IMR-90 (cell line): ENCODE measurements at regions not wholly inside any gene's neighbourhood (a gene's known extent, or its start where the extent isn't known, plus 50 kb on each side); places are given as distances from the start of the nearest gene placed in this dataset.
"Not testable (repeated sequence)": the region's sequence is repeated elsewhere in the genome, so short reads cannot be mapped to it uniquely, and the experiment has no call there.

Experiments used
- ATAC-seq: fragments of 200-7000 bp; cut with Tn5 transposase; 2 replicates; pipeline ENCODE4 v1.9.1; 2020; ENCODE audit warnings: low read depth, mild to moderate bottlenecking, moderate library complexity
- BruUV-seq: library from RNA; stranded (reverse); fragments of 400-500 nt; replicated peaks from 2 replicates; lab custom pipeline; 2021; lab: Mats Ljungman, UMichigan
- CTCF ChIA-PET: fragments of 300-600 bp; formaldehyde crosslinking; extraction: SDS; loops from one replicate; lab custom pipeline; 2021; ENCODE audit warnings: antibody characterized with exemption; lab: Yijun Ruan, JAX
- POLR2A ChIA-PET: fragments of 300-600 bp; sonication (Branson Sonifier 250); formaldehyde crosslinking; loops from one replicate; lab custom pipeline; 2022; ENCODE audit warnings: antibody characterized with exemption; ENCODE audit not compliant: unreplicated experiment; lab: Charles Lee
- DNase-seq: peaks from one replicate; pipeline ENCODE4 v3.0.0; 2013
- H2AFZ ChIP-seq: replicated peaks from 2 replicates; pipeline ENCODE3; 2013; ENCODE audit warnings: low read length, mild to moderate bottlenecking; ENCODE audit not compliant: poor library complexity
- H2AK5ac ChIP-seq: 2 replicates; pipeline ENCODE4 v1.6.1; 2013; ENCODE audit warnings: low read depth, low read length, inconsistent platforms
- H2AK9ac ChIP-seq: replicated peaks from 2 replicates; pipeline ENCODE3; 2013; ENCODE audit warnings: mild to moderate bottlenecking, low read depth, low read length, moderate library complexity; ENCODE audit not compliant: poor library complexity
- H2BK120ac ChIP-seq: 2 replicates; pipeline ENCODE4 v1.6.1; 2013; ENCODE audit warnings: low read depth, low read length, inconsistent platforms
- H2BK15ac ChIP-seq: 3 replicates; pipeline ENCODE4 v1.6.1; 2013; ENCODE audit warnings: low read depth, low read length, inconsistent platforms
- H2BK20ac ChIP-seq: 2 replicates; pipeline ENCODE4 v1.6.1; 2013; ENCODE audit warnings: low read depth, mild to moderate bottlenecking, inconsistent platforms, low read length, moderate library complexity
- H2BK5ac ChIP-seq: 2 replicates; pipeline ENCODE4 v1.6.1; 2013; ENCODE audit warnings: mild to moderate bottlenecking, low read depth, low read length, inconsistent platforms; ENCODE audit not compliant: poor library complexity, severe bottlenecking
- H3K14ac ChIP-seq: replicated peaks from 2 replicates; pipeline ENCODE4 v1.6.1; 2013; ENCODE audit warnings: low read depth, low read length, inconsistent platforms
- H3K18ac ChIP-seq: 2 replicates; pipeline ENCODE4 v1.6.1; 2013; ENCODE audit warnings: low read depth, low read length, control low read depth
- H3K23ac ChIP-seq: 2 replicates; pipeline ENCODE4 v1.6.1; 2013; ENCODE audit warnings: low read depth, low read length, inconsistent platforms
- H3K27ac ChIP-seq: 2 replicates; pipeline ENCODE4 v1.5.1; 2013; ENCODE audit warnings: mild to moderate bottlenecking, control low read depth, low read length; ENCODE audit not compliant: insufficient read depth
- H3K27me3 ChIP-seq: 2 replicates; pipeline ENCODE4 v1.6.1; 2013; ENCODE audit warnings: low read length; ENCODE audit not compliant: control insufficient read depth, insufficient read depth
- H3K36me3 ChIP-seq: 2 replicates; pipeline ENCODE4 v1.6.1; 2013; ENCODE audit warnings: low read length, mixed read lengths; ENCODE audit not compliant: control insufficient read depth, insufficient read depth
- H3K4ac ChIP-seq: 2 replicates; pipeline ENCODE4 v1.6.1; 2013; ENCODE audit warnings: low read depth, low read length, inconsistent platforms
- H3K4me1 ChIP-seq: 2 replicates; pipeline ENCODE4 v1.6.1; 2013; ENCODE audit warnings: low read length, mixed read lengths; ENCODE audit not compliant: control insufficient read depth, insufficient read depth
- H3K4me2 ChIP-seq: 2 replicates; pipeline ENCODE4 v1.6.1; 2013; ENCODE audit warnings: low read depth, mild to moderate bottlenecking, control low read depth, low read length, moderate library complexity
- H3K4me3 ChIP-seq: 2 replicates; pipeline ENCODE4 v1.5.1; 2013; ENCODE audit warnings: low read depth, mild to moderate bottlenecking, control low read depth, low read length, moderate library complexity; ENCODE audit not compliant: insufficient read depth
- H3K56ac ChIP-seq: 2 replicates; pipeline ENCODE4 v1.6.1; 2013; ENCODE audit warnings: low read length, inconsistent platforms; ENCODE audit not compliant: insufficient read depth; ENCODE audit errors: extremely low read depth
- H3K79me1 ChIP-seq, 2 experiments: 2 replicates each; pipeline ENCODE4 v1.6.1; 2013; ENCODE audit warnings: low read length in 2 of 2, inconsistent platforms in 1 of 2, low read depth in 1 of 2
- H3K9ac ChIP-seq: 2 replicates; pipeline ENCODE4 v1.6.1; 2013; ENCODE audit warnings: low read depth, low read length, control low read depth
- H3K9me1 ChIP-seq: 2 replicates; pipeline ENCODE4 v1.6.1; 2013; ENCODE audit warnings: low read length, inconsistent platforms; ENCODE audit not compliant: insufficient read depth
- H3K9me3 ChIP-seq: 2 replicates; pipeline ENCODE4 v1.6.1; 2013; ENCODE audit warnings: low read length; ENCODE audit not compliant: control insufficient read depth, insufficient read depth
- H4K20me1 ChIP-seq: 2 replicates; pipeline ENCODE4 v1.6.1; 2013; ENCODE audit warnings: low read length, inconsistent platforms; ENCODE audit not compliant: insufficient read depth
- H4K5ac ChIP-seq: 2 replicates; pipeline ENCODE4 v1.6.1; 2013; ENCODE audit warnings: mild to moderate bottlenecking, low read depth, low read length, control low read depth
- H4K8ac ChIP-seq, 2 experiments: 2 replicates each; pipeline ENCODE4 v1.6.1; 2013; ENCODE audit warnings: low read depth in 2 of 2, low read length in 2 of 2, control low read depth in 1 of 2, inconsistent platforms in 1 of 2
- H4K91ac ChIP-seq: 2 replicates; pipeline ENCODE4 v1.6.1; 2013; ENCODE audit warnings: low read depth, low read length, inconsistent platforms; ENCODE audit not compliant: insufficient read depth
- WGBS, 2 experiments: methylation state at CpG; one replicate each; pipeline versions ENCODE4 v1.1.5 to v1.1.7; 2013; ENCODE audit warnings: missing lambda C conversion rate in 2 of 2; ENCODE audit not compliant: insufficient read length in 1 of 2; ENCODE audit errors: extremely low coverage in 2 of 2; 5-methylcytosine and 5-hydroxymethylcytosine counted together
- dilution Hi-C: fragments of 300-500 bp; cut with HindIII; formaldehyde crosslinking; loops from one replicate; pipeline ENCODE4 v1.14.3; 2018; ENCODE audit warnings: low sequenced_read_pairs; ENCODE audit not compliant: unreplicated experiment
- in situ Hi-C: fragments of 300-500 bp; cut with MboI; formaldehyde crosslinking; loops from 3 replicates; pipeline ENCODE4 v1.14.3; 2019; ENCODE audit warnings: low sequenced_read_pairs, inconsistent platforms, mixed read lengths
- intact Hi-C: fragments of 100-400 bp; cut with micrococcal nuclease; formaldehyde crosslinking; loops from 2 replicates; pipeline ENCODE4 v1.10.0; 2022

GRCh38 chr20:20784450-20784849, 72.0 kb upstream of the RALGAPA2 start:
- H4K20me1 ChIP-seq, H4K8ac ChIP-seq, H3K18ac ChIP-seq, H3K56ac ChIP-seq, DNase-seq, H2AK5ac ChIP-seq, H3K9ac ChIP-seq, H4K5ac ChIP-seq, H3K36me3 ChIP-seq, dilution Hi-C loops, H3K14ac ChIP-seq, H2AFZ ChIP-seq, H3K9me3 ChIP-seq, H3K4me3 ChIP-seq, POLR2A ChIA-PET, H3K23ac ChIP-seq, H2BK20ac ChIP-seq, H3K27me3 ChIP-seq, H2BK5ac ChIP-seq, H2AK9ac ChIP-seq, H2BK120ac ChIP-seq, intact Hi-C loops, H2BK15ac ChIP-seq, H4K91ac ChIP-seq, H3K79me1 ChIP-seq, BruUV-seq, H3K4me1 ChIP-seq, H3K27ac ChIP-seq, H3K9me1 ChIP-seq, ATAC-seq, in situ Hi-C loops, H3K4ac ChIP-seq, H3K4me2 ChIP-seq: not testable (repeated sequence)
- no CpG with 5 or more reads among the region's 4 CpGs for WGBS, 2 experiments
- CTCF ChIA-PET, result interaction anchor here (0.6 kb wide), 1 partner anchor 243 kb away, joined by 3 read pairs; no protein-coding TSS in a partner anchor
